RWPE2 (cell line): ENCODE measurements at regions not wholly inside any gene's neighbourhood (a gene's known extent, or its start where the extent isn't known, plus 50 kb on each side); places are given as distances from the start of the nearest gene placed in this dataset.
A peak's percentile ranks its signal among the peaks of the same experiment; 100 is the strongest.
"Not testable (repeated sequence)": the region's sequence is repeated elsewhere in the genome, so short reads cannot be mapped to it uniquely, and the experiment has no call there.

Experiments
- ATAC-seq: fragments of 200-7000 bp; cut with Tn5 transposase; 3 replicates; pipeline ENCODE4 v1.9.1; 2021; ENCODE audit warnings: low read depth
- DNase-seq: peaks from one replicate; pipeline ENCODE4 v3.0.0-alpha.2; 2020; ENCODE audit warnings: low spot score
- H3K27ac ChIP-seq: fragments of 450-650 bp; 2 replicates; pipeline ENCODE4 v1.5.1; 2017; ENCODE audit warnings: mild to moderate bottlenecking; ENCODE audit not compliant: poor library complexity, severe bottlenecking
- H3K27me3 ChIP-seq: fragments of 250-450 bp; sonication (Bioruptor Pico); 2 replicates; pipeline ENCODE4 v1.5.1; 2021; ENCODE audit warnings: mild to moderate bottlenecking, moderate library complexity; ENCODE audit not compliant: insufficient read depth, poor library complexity, severe bottlenecking
- H3K36me3 ChIP-seq: fragments of 250-450 bp; sonication (Bioruptor Pico); 2 replicates; pipeline ENCODE4 v1.5.1; 2020; ENCODE audit warnings: low read depth, mild to moderate bottlenecking, moderate library complexity
- H3K4me1 ChIP-seq: fragments of 250-450 bp; sonication (Bioruptor Pico); 2 replicates; pipeline ENCODE4 v1.5.1; 2021; ENCODE audit warnings: mild to moderate bottlenecking, moderate library complexity; ENCODE audit not compliant: insufficient read depth, poor library complexity, severe bottlenecking
- H3K4me3 ChIP-seq: fragments of 250-450 bp; sonication (Bioruptor Pico); 2 replicates; pipeline ENCODE4 v1.5.1; 2021; ENCODE audit warnings: mild to moderate bottlenecking, moderate library complexity; ENCODE audit not compliant: severe bottlenecking
- H3K9me3 ChIP-seq: fragments of 250-450 bp; sonication (Bioruptor Pico); 2 replicates; pipeline ENCODE4 v1.5.1; 2021; ENCODE audit warnings: mild to moderate bottlenecking, moderate library complexity; ENCODE audit not compliant: severe bottlenecking
- TF ChIP-seq, protein P1 (sequence below): fragments of 450-650 bp; IDR thresholded peaks from one replicate; pipeline ENCODE4 v1.5.1; 2017; ENCODE audit warnings: mild to moderate bottlenecking, moderate library complexity; ENCODE audit not compliant: poor library complexity, severe bottlenecking

DNA sequence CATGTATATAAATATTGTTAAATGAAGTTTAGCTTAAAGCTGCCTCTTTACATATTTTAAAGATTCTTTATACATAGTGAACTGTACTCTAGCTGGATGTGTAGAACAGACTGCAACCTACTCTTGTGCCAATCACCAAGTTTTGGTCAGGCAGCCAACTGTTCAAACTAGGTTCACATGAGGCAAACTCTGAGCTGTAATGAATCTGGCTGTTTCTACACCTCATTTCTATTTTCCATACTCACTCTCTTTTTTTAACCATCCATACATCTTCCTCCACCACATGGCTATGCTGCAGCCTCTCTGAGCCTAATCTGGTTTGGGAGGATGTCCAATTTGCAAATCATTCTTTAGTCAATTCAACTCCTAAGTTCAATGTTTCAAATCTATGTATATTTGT, 974.8 kb downstream of the CNTNAP5 start:
- DNase-seq (no peak), ATAC-seq (no peak)
- Histone ChIP-seq H3K4me3 (no peak overlapping the region), H3K9me3 (no peaks in the 10 kb centered on the region), H3K27ac (no peak overlapping the region), H3K27me3 (no peaks in the 10 kb centered on the region), H3K4me1 (peaks cover 6% of the 10 kb centered on the region), H3K36me3 (no peaks in the 10 kb centered on the region)
- TF ChIP-seq, protein P1, sequence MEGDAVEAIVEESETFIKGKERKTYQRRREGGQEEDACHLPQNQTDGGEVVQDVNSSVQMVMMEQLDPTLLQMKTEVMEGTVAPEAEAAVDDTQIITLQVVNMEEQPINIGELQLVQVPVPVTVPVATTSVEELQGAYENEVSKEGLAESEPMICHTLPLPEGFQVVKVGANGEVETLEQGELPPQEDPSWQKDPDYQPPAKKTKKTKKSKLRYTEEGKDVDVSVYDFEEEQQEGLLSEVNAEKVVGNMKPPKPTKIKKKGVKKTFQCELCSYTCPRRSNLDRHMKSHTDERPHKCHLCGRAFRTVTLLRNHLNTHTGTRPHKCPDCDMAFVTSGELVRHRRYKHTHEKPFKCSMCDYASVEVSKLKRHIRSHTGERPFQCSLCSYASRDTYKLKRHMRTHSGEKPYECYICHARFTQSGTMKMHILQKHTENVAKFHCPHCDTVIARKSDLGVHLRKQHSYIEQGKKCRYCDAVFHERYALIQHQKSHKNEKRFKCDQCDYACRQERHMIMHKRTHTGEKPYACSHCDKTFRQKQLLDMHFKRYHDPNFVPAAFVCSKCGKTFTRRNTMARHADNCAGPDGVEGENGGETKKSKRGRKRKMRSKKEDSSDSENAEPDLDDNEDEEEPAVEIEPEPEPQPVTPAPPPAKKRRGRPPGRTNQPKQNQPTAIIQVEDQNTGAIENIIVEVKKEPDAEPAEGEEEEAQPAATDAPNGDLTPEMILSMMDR = no peak

DNA sequence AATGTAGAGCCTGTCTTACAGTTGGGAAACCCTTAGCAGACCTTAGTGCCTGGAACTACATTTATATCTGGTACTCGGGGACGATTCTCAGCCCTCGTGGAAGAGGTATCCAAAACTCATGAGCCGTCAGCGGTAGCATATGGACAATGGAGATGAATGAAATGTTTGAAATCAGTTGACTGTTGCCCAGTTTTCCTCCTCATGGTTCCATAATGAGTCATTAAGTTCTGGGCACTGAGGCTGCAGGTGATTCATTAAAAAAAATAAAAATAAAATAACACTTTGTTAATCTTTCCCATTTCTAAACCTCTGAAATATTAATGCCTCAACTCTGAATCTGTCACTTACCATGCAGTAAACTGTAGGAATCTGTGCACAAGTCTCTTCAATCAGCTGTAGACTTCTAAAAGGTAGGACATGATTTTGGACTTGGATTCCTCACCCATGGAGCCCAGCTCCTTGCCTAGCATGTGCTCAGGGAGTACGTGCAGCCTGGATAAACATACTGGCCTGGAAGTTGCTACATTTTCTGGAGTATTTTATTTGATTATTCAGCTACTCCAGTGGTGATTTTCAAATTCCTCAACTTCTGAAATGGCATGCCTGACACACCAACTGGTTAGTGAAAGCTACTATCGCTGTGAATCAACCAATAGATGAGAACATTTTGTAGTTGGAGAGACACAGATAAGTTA, 979.2 kb downstream of the CNTNAP5 start:
- Histone ChIP-seq H3K27ac (no peak overlapping the region), H3K9me3 (no peaks in the 10 kb centered on the region), H3K27me3 (no peaks in the 10 kb centered on the region), H3K36me3 (no peaks in the 10 kb centered on the region), H3K4me1 (peaks cover 6% of the 10 kb centered on the region), H3K4me3 (no peak overlapping the region)
- ATAC-seq (peak; percentile 62), DNase-seq (no peak)
- TF ChIP-seq, protein P1 = no peak

DNA sequence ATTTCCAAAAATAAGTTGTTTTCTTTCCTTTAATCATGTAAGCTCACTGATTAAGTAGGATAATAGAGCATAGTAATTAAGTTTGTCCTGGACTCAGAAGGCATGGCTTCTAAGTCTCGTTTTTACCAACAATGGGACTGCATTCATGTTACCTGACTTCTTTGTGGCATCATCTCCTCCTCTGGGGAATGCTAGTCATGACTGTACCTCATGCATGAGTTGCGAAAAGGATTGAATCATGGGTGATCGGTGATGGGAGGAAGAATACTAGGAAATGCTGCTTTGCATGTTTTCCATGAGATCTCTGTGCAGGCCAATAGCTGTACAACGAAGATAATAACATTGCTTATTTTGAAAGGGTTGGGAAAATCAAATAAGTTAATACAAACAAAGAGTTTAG, 981.6 kb downstream of the CNTNAP5 start:
- H3K4me3 ChIP-seq = no peak overlapping the region
- ATAC-seq (no peak), DNase-seq (no peak)
- no peaks in the 10 kb centered on the region for H3K9me3 ChIP-seq
- H3K4me1 ChIP-seq = peaks cover 6% of the 10 kb centered on the region
- no peak overlapping the region for H3K27ac ChIP-seq
- no peaks in the 10 kb centered on the region for H3K27me3 ChIP-seq
- TF ChIP-seq, protein P1 = no peak
- H3K36me3 ChIP-seq = no peaks in the 10 kb centered on the region

DNA sequence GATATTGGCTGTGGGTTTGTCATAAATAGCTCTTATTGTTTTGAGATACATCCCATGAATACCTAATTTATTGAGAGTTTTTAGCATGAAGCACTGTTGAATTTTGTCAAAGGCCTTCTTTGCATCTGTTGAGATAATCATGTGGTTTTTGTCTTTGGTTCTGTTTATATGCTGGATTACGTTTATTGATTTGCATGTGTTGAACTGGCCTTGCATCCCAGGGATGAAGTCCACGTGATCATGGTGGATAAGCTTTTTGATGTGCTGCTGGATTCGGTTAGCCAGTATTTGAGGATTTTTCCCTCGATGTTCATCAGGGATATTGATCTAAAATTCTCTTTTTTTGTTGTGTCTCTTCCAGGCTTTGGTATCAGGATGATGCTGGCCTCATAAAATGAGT, 1003.6 kb downstream of the CNTNAP5 start:
- not testable (repeated sequence) for ATAC-seq, H3K27ac ChIP-seq, DNase-seq, H3K9me3 ChIP-seq, H3K36me3 ChIP-seq, H3K4me3 ChIP-seq, H3K4me1 ChIP-seq, H3K27me3 ChIP-seq

DNA sequence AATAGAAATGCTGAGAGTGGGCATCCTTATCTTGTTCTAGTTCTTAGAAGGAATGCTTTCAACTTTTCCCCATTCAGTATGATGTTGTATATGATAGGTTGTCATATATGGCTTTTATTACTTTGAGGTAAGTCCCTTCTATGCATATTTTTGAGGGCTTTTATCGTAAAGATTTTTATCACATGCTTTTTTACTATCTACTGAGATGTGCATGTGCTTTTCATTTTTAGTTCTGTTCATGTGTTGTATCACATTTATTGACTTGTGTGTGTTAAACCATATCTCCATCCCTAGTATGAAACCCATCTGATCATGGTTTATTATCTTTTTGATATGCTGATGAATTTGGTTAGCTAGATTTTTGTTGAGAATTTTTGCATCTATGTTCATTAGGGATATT, 1008.8 kb downstream of the CNTNAP5 start:
- Histone ChIP-seq H3K36me3 (no peaks in the 10 kb centered on the region), H3K27ac (no peak overlapping the region), H3K9me3 (no peaks in the 10 kb centered on the region), H3K4me1 (no peaks in the 10 kb centered on the region), H3K4me3 (no peak overlapping the region), H3K27me3 (no peaks in the 10 kb centered on the region)
- TF ChIP-seq, protein P1 = no peak
- ATAC-seq (no peak), DNase-seq (no peak)
